ENCODE measurements at regions not wholly inside any gene's neighbourhood (a gene's known extent, or its start where the extent isn't known, plus 50 kb on each side); places are given as distances from the start of the nearest gene placed in this dataset.

- intact Hi-C loops (cut with DNase I) = no loop called here
- no peak overlapping the region for H3K4me3 ChIP-seq
- H3K27ac ChIP-seq = no peak overlapping the region
- no peaks in the 10 kb centered on the region for H3K27me3 ChIP-seq (ENCODE audit: insufficient read depth in 3 of 3, low read length in 2 of 3)
- ATAC-seq (peak in 3 of 4 donors; percentile 54 to 65 (median 57)), DNase-seq (peak in 1 of 2 donors; percentile 60)
- 32 to 40% (median 35%) methylated on average over 10 of the region's 10 CpGs for WGBS, 3 donors
- no peaks in the 10 kb centered on the region for H3K9me3 ChIP-seq
- no peaks in the 10 kb centered on the region for H3K4me1 ChIP-seq
- H3K36me3 ChIP-seq (ENCODE audit: insufficient read depth in 1 of 2, low read depth in 1 of 2) = no peaks in the 10 kb centered on the region
- TF ChIP-seq CTCF (IDR thresholded peaks at IDR 0.05) = no peak
These were observed 127.5 kb downstream of the BDH1 start for GRCh38 chr3:197428117-197428801.

GRCh38 chr3:197427021-197427420 is 128.6 kb upstream of the DLG1 start:
- Histone ChIP-seq H3K4me3 (no peak overlapping the region), H3K27me3 (ENCODE audit: insufficient read depth in 3 of 3, low read length in 2 of 3) (no peaks in the 10 kb centered on the region), H3K4me1 (no peaks in the 10 kb centered on the region), H3K9me3 (no peaks in the 10 kb centered on the region), H3K27ac (no peak overlapping the region), H3K36me3 (ENCODE audit: insufficient read depth in 1 of 2, low read depth in 1 of 2) (no peaks in the 10 kb centered on the region)
- intact Hi-C loops (cut with DNase I) = no loop called here
- WGBS, 3 donors = 91 to 95% (median 93%) methylated on average over 8 of the region's 8 CpGs
- DNase-seq (no peak), ATAC-seq (no peak)
- no peak for TF ChIP-seq CTCF (IDR thresholded peaks at IDR 0.05)

GRCh38 chr3:197426121-197426566 is 127.7 kb upstream of the DLG1 start:
- Histone ChIP-seq H3K27ac (no peak overlapping the region), H3K27me3 (ENCODE audit: insufficient read depth in 3 of 3, low read length in 2 of 3) (no peaks in the 10 kb centered on the region), H3K9me3 (no peaks in the 10 kb centered on the region), H3K4me3 (no peak overlapping the region), H3K4me1 (no peaks in the 10 kb centered on the region), H3K36me3 (ENCODE audit: insufficient read depth in 1 of 2, low read depth in 1 of 2) (no peaks in the 10 kb centered on the region)
- TF ChIP-seq CTCF (IDR thresholded peaks at IDR 0.05) = no peak
- WGBS, 3 donors = 41 to 77% (median 70%) methylated on average over 6 of the region's 6 CpGs
- intact Hi-C loops (cut with DNase I) = no loop called here
- DNase-seq (no peak), ATAC-seq (no peak)

- no peaks in the 10 kb centered on the region for H3K36me3 ChIP-seq (ENCODE audit: insufficient read depth in 1 of 2, low read depth in 1 of 2)
- no peaks in the 10 kb centered on the region for H3K4me1 ChIP-seq
- H3K4me3 ChIP-seq = no peak overlapping the region
- intact Hi-C loops (cut with DNase I) = no loop called here
- DNase-seq = no peak
- H3K9me3 ChIP-seq = no peaks in the 10 kb centered on the region
- H3K27ac ChIP-seq = no peak overlapping the region
- no peak for ATAC-seq
- WGBS, 3 donors = 79 to 82% (median 80%) methylated on average over 14 of the region's 14 CpGs
- no peaks in the 10 kb centered on the region for H3K27me3 ChIP-seq (ENCODE audit: insufficient read depth in 3 of 3, low read length in 2 of 3)
- TF ChIP-seq CTCF (IDR thresholded peaks at IDR 0.05) = no peak
These were observed 127.2 kb upstream of the DLG1 start for GRCh38 chr3:197425485-197426120.
